ENCODE measurements at regions not wholly inside any gene's neighbourhood (a gene's known extent, or its start where the extent isn't known, plus 50 kb on each side); places are given as distances from the start of the nearest gene placed in this dataset.

- WGBS, 5 donors, result 76 to 94% (median 80%) methylated on average over 1 of the region's 1 CpG
- Histone ChIP-seq H3K4me1 (no peaks in the 10 kb centered on the region), H3K27me3 (no peaks in the 10 kb centered on the region), H3K36me3 (no peaks in the 10 kb centered on the region), H3K9me3 (peaks cover 0 to 8% (median 2%) of the 10 kb centered on the region in 4 donors), H3K4me3 (no peak overlapping the region), H3K27ac (no peak overlapping the region)
- no peak for TF ChIP-seq POLR2AphosphoS5 (IDR thresholded peaks at IDR 0.05)
- no peak for TF ChIP-seq CTCF (IDR thresholded peaks at IDR 0.05)
- no peak for TF ChIP-seq EP300 (IDR thresholded peaks at IDR 0.05)
- no peak for TF ChIP-seq POLR2A (IDR thresholded peaks at IDR 0.05)
- DNase-seq, result no peak
- intact Hi-C loops (cut with DNase I; ENCODE audit: low total_unique reads), result no loop called here
These were observed 635.3 kb downstream of the INHBA start for GRCh38 chr7:41067576-41067975.

DNA sequence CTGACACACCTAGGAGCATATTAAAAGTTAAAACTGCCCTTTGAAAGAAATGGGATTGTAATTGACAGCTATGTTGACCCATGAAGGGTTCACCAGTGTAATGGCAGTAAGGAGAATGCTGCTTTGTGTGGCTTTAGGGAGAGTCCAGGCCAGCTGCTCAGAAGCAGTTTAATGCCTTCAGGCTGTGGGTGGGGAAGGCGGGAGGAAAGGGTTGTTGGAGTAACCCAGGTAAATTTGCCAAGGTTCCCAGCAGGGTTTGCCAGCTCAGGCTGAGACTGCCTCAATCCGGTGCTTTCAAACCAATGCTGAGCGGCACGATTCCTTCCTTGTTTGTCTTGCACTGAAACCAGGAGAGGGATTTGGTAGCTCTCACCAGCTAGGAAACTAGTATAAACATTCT, 637.2 kb downstream of the INHBA start:
- no peak overlapping the region for H3K27ac ChIP-seq
- TF ChIP-seq CTCF (IDR thresholded peaks at IDR 0.05) (no peak), POLR2A (IDR thresholded peaks at IDR 0.05) (no peak), EP300 (IDR thresholded peaks at IDR 0.05) (no peak), POLR2AphosphoS5 (IDR thresholded peaks at IDR 0.05) (no peak)

DNA sequence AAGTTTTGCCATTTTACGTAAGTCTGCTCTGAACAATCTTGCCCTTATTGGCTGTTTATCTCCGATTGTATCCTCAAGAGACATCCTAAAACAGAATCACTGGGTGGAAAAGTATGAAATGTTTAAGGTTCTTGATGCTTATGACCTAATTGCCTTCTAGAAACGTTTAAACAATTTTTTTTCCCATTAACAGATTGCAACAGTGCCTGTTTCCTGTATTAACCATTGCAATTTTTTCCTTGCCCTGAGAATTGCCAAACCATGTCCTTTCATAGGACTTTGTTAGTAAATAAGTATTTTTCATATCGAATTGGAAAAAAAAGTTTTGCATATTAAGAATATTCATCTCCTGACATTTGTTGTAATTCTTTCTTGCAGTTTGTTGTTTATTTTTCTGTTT, 639.8 kb downstream of the INHBA start:
- no peaks in the 10 kb centered on the region for H3K9me3 ChIP-seq
- no peak for TF ChIP-seq POLR2AphosphoS5 (IDR thresholded peaks at IDR 0.05)
- no peak for TF ChIP-seq EP300 (IDR thresholded peaks at IDR 0.05)
- TF ChIP-seq POLR2A (IDR thresholded peaks at IDR 0.05), result no peak
- TF ChIP-seq CTCF (IDR thresholded peaks at IDR 0.05), result no peak
- no peak overlapping the region for H3K4me3 ChIP-seq
- H3K36me3 ChIP-seq, result no peaks in the 10 kb centered on the region
- no peak overlapping the region for H3K27ac ChIP-seq
- no peaks in the 10 kb centered on the region for H3K4me1 ChIP-seq
- H3K27me3 ChIP-seq, result no peaks in the 10 kb centered on the region
- DNase-seq, result no peak
- 55 to 64% (median 61%) methylated on average over 4 of the region's 4 CpGs for WGBS, 5 donors
- intact Hi-C loops (cut with DNase I; ENCODE audit: low total_unique reads), result no loop called here

More for the DNA sequence above, 637.2 kb downstream of the INHBA start:
- 71 to 89% (median 88%) methylated on average over 4 of the region's 4 CpGs for WGBS, 5 donors
- no peak for DNase-seq
- Histone ChIP-seq H3K36me3 (no peaks in the 10 kb centered on the region), H3K9me3 (no peaks in the 10 kb centered on the region), H3K4me1 (no peaks in the 10 kb centered on the region), H3K27me3 (no peaks in the 10 kb centered on the region), H3K4me3 (no peak overlapping the region)
- intact Hi-C loops (cut with DNase I; ENCODE audit: low total_unique reads), result no loop called here

DNA sequence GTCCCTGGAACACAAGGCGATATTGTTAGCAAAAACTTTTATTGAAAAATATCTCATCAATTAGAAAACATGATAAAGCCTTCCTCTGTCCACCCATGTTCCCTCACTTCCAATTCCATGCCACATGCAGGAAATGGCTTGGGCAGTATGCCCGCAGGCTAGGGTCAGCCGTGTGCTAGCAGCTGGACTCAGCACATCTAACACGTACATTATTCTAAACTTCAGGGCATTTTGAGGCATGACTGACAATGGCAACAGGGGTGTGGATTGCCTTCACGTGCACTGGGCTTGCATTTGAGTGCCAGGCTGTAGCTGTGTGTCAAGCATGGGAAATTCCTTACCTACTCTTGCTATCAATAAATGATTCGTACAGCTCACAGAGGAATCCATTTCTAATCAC, 642.1 kb downstream of the INHBA start:
- intact Hi-C loops (cut with DNase I; ENCODE audit: low total_unique reads), result no loop called here
- no peaks in the 10 kb centered on the region for H3K4me1 ChIP-seq
- no peaks in the 10 kb centered on the region for H3K9me3 ChIP-seq
- H3K27ac ChIP-seq, result no peak overlapping the region
- DNase-seq, result no peak
- TF ChIP-seq CTCF (IDR thresholded peaks at IDR 0.05) (no peak), POLR2A (IDR thresholded peaks at IDR 0.05) (no peak), EP300 (IDR thresholded peaks at IDR 0.05) (no peak), POLR2AphosphoS5 (IDR thresholded peaks at IDR 0.05) (no peak)
- no peak overlapping the region for H3K4me3 ChIP-seq
- 79 to 97% (median 82%) methylated on average over 6 of the region's 6 CpGs for WGBS, 5 donors
- H3K36me3 ChIP-seq, result no peaks in the 10 kb centered on the region
- no peaks in the 10 kb centered on the region for H3K27me3 ChIP-seq

Data from stomach (tissue), 8 donors.